Small intestine (tissue), 7 donors: ENCODE measurements at regions not wholly inside any gene's neighbourhood (a gene's known extent, or its start where the extent isn't known, plus 50 kb on each side); places are given as distances from the start of the nearest gene placed in this dataset.

Experiments
- DNase-seq, 2 donors: peaks; one replicate each; pipeline versions ENCODE4 v3.0.0 to v3.0.0-alpha.2; 2013
- FAIRE-seq: peaks from 2 replicates; lab custom pipeline; 2012; peaks lifted over from hg19 to GRCh38; lab: Jason Lieb, UNC
- H3K27ac ChIP-seq, 3 donors: one replicate each; pipeline ENCODE4 v1.5.1; 2013; ENCODE audit warnings: low read length in 2 of 3, mild to moderate bottlenecking in 2 of 3, control low read depth in 1 of 3, inconsistent platforms in 1 of 3, low read depth in 1 of 3, moderate library complexity in 1 of 3
- H3K27me3 ChIP-seq, 3 donors: one replicate each; pipeline ENCODE4 v1.6.1; 2013; ENCODE audit warnings: low read length in 3 of 3, inconsistent platforms in 1 of 3; ENCODE audit not compliant: control insufficient read depth in 3 of 3, insufficient read depth in 3 of 3
- H3K36me3 ChIP-seq, 3 donors: one replicate each; pipeline ENCODE4 v1.6.1; 2013; ENCODE audit warnings: low read length in 3 of 3, inconsistent platforms in 1 of 3, low read depth in 1 of 3, mild to moderate bottlenecking in 1 of 3, moderate library complexity in 1 of 3; ENCODE audit not compliant: control insufficient read depth in 3 of 3, insufficient read depth in 2 of 3
- H3K4me1 ChIP-seq, 3 donors: one replicate each; pipeline ENCODE4 v1.6.1; 2013; ENCODE audit warnings: low read length in 2 of 3, inconsistent platforms in 1 of 3, low read depth in 1 of 3, mild to moderate bottlenecking in 1 of 3, moderate library complexity in 1 of 3; ENCODE audit not compliant: control insufficient read depth in 3 of 3, insufficient read depth in 2 of 3
- H3K4me3 ChIP-seq, 3 donors: one replicate each; pipeline ENCODE4 v1.5.1; 2013; ENCODE audit warnings: low read length in 3 of 3, control low read depth in 1 of 3, inconsistent platforms in 1 of 3, low read depth in 1 of 3, mild to moderate bottlenecking in 1 of 3, moderate library complexity in 1 of 3
- H3K9me3 ChIP-seq, 2 donors: one replicate each; pipeline ENCODE4 v1.6.1; 2013; ENCODE audit warnings: low read depth in 1 of 2, low read length in 1 of 2; ENCODE audit not compliant: control insufficient read depth in 2 of 2, insufficient read depth in 1 of 2
- WGBS, 3 donors: extraction: QIAGEN DNeasy Blood & Tissue Kit; methylation state at CpG; one replicate each; pipeline ENCODE4 v1.1.7; 2013; 5-methylcytosine and 5-hydroxymethylcytosine counted together
- donor health status: healthy with polysubstance abuse.
- donor health status: control.
- donor health status: control.
- donor health status: Bipolar disorder and iron deficiency.
- donor health status: healthy.

GRCh38 chr15:98400120-98400519 lies 248.2 kb upstream of the IGF1R start:
- H3K27me3 ChIP-seq, result no peaks in the 10 kb centered on the region
- H3K4me3 ChIP-seq, result no peak overlapping the region
- DNase-seq (no peak), FAIRE-seq (no peak)
- 66 to 80% (median 72%) methylated on average over 2 of the region's 2 CpGs for WGBS, 3 donors
- no peaks in the 10 kb centered on the region for H3K4me1 ChIP-seq
- H3K27ac ChIP-seq, result no peak overlapping the region
- no peaks in the 10 kb centered on the region for H3K9me3 ChIP-seq
- no peaks in the 10 kb centered on the region for H3K36me3 ChIP-seq

- WGBS, 3 donors, result 39 to 53% (median 46%) methylated on average over 3 of the region's 3 CpGs
- Histone ChIP-seq H3K9me3 (no peaks in the 10 kb centered on the region), H3K4me3 (no peak overlapping the region), H3K4me1 (no peaks in the 10 kb centered on the region), H3K27ac (no peak overlapping the region), H3K27me3 (no peaks in the 10 kb centered on the region), H3K36me3 (no peaks in the 10 kb centered on the region)
- DNase-seq (no peak), FAIRE-seq (no peak)
Observed at GRCh38 chr15:98401029-98401428, 247.3 kb upstream of the IGF1R start.

GRCh38 chr15:98402486-98402885 lies 245.9 kb upstream of the IGF1R start:
- Histone ChIP-seq H3K9me3 (no peaks in the 10 kb centered on the region), H3K27me3 (no peaks in the 10 kb centered on the region), H3K4me1 (no peaks in the 10 kb centered on the region), H3K4me3 (no peak overlapping the region), H3K36me3 (no peaks in the 10 kb centered on the region), H3K27ac (no peak overlapping the region)
- no peak for DNase-seq
- 20 to 64% (median 39%) methylated on average over 3 of the region's 3 CpGs for WGBS, 3 donors
- no peak for FAIRE-seq

- no peak for DNase-seq
- FAIRE-seq, result no peak
- Histone ChIP-seq H3K4me1 (no peaks in the 10 kb centered on the region), H3K9me3 (no peaks in the 10 kb centered on the region), H3K36me3 (no peaks in the 10 kb centered on the region), H3K4me3 (no peak overlapping the region), H3K27ac (no peak overlapping the region), H3K27me3 (no peaks in the 10 kb centered on the region)
- 69 to 84% (median 71%) methylated on average over 5 of the region's 5 CpGs for WGBS, 3 donors
Observed at GRCh38 chr15:98403169-98403568, 245.2 kb upstream of the IGF1R start.

GRCh38 chr15:98403569-98403968 lies 244.8 kb upstream of the IGF1R start:
- Histone ChIP-seq H3K4me1 (no peaks in the 10 kb centered on the region), H3K9me3 (no peaks in the 10 kb centered on the region), H3K27ac (no peak overlapping the region), H3K36me3 (no peaks in the 10 kb centered on the region), H3K27me3 (no peaks in the 10 kb centered on the region), H3K4me3 (no peak overlapping the region)
- FAIRE-seq (no peak), DNase-seq (no peak)
- WGBS, 3 donors, result 87 to 90% (median 89%) methylated on average over 13 of the region's 13 CpGs

GRCh38 chr15:98405013-98405412 lies 243.3 kb upstream of the IGF1R start:
- H3K4me1 ChIP-seq, result no peaks in the 10 kb centered on the region
- no peaks in the 10 kb centered on the region for H3K9me3 ChIP-seq
- no peaks in the 10 kb centered on the region for H3K36me3 ChIP-seq
- WGBS, 3 donors, result 51 to 66% (median 59%) methylated on average over 2 of the region's 2 CpGs
- no peaks in the 10 kb centered on the region for H3K27me3 ChIP-seq
- H3K27ac ChIP-seq, result no peak overlapping the region
- no peak overlapping the region for H3K4me3 ChIP-seq
- no peak for FAIRE-seq
- no peak for DNase-seq

- WGBS, 3 donors, result 55 to 72% (median 58%) methylated on average over 9 of the region's 9 CpGs
- Histone ChIP-seq H3K36me3 (no peaks in the 10 kb centered on the region), H3K27ac (no peak overlapping the region), H3K4me1 (no peaks in the 10 kb centered on the region), H3K27me3 (no peaks in the 10 kb centered on the region), H3K9me3 (peaks cover 0 to 3% of the 10 kb centered on the region in 2 donors), H3K4me3 (no peak overlapping the region)
- DNase-seq, result no peak
- FAIRE-seq, result no peak
Observed at GRCh38 chr15:98408231-98408630, 240.1 kb upstream of the IGF1R start.

- 79 to 93% (median 90%) methylated on average over 2 of the region's 2 CpGs for WGBS, 3 donors
- Histone ChIP-seq H3K36me3 (no peaks in the 10 kb centered on the region), H3K27me3 (no peaks in the 10 kb centered on the region), H3K4me3 (no peak overlapping the region), H3K4me1 (no peaks in the 10 kb centered on the region), H3K27ac (no peak overlapping the region), H3K9me3 (peaks cover 0 to 4% of the 10 kb centered on the region in 2 donors)
- no peak for FAIRE-seq
- no peak for DNase-seq
Observed at GRCh38 chr15:98410328-98410727, 238.0 kb upstream of the IGF1R start.

- FAIRE-seq (no peak), DNase-seq (no peak)
- no peaks in the 10 kb centered on the region for H3K4me1 ChIP-seq
- H3K36me3 ChIP-seq, result no peaks in the 10 kb centered on the region
- H3K9me3 ChIP-seq, result peaks cover 0 to 4% of the 10 kb centered on the region in 2 donors
- no peak overlapping the region for H3K4me3 ChIP-seq
- no peak overlapping the region for H3K27ac ChIP-seq
- WGBS, 3 donors, result 63 to 78% (median 70%) methylated on average over 2 of the region's 2 CpGs
- H3K27me3 ChIP-seq, result no peaks in the 10 kb centered on the region
Observed at GRCh38 chr15:98412852-98413251, 235.5 kb upstream of the IGF1R start.
